SU-DHL-6 (cell line): ENCODE measurements at regions not wholly inside any gene's neighbourhood (a gene's known extent, or its start where the extent isn't known, plus 50 kb on each side); places are given as distances from the start of the nearest gene placed in this dataset.

Experiments used
- EZH2phosphoT487 ChIP-seq: fragments of 200-600 bp; sonication (generic), shearing (Covaris generic); conservative IDR thresholded peaks from 2 replicates; pipeline ENCODE4 v1.6.1; 2018; ENCODE audit warnings: mild to moderate bottlenecking, antibody characterized with exemption, low read length, moderate library complexity, mixed read lengths
- TF ChIP-seq, protein P1 (sequence below): fragments of 200-600 bp; sonication (generic); IDR thresholded peaks from one replicate; pipeline ENCODE4 v1.5.1; 2017; ENCODE audit warnings: antibody characterized with exemption, mild to moderate bottlenecking, low read length, moderate library complexity; ENCODE audit not compliant: insufficient read depth, poor library complexity, severe bottlenecking

DNA sequence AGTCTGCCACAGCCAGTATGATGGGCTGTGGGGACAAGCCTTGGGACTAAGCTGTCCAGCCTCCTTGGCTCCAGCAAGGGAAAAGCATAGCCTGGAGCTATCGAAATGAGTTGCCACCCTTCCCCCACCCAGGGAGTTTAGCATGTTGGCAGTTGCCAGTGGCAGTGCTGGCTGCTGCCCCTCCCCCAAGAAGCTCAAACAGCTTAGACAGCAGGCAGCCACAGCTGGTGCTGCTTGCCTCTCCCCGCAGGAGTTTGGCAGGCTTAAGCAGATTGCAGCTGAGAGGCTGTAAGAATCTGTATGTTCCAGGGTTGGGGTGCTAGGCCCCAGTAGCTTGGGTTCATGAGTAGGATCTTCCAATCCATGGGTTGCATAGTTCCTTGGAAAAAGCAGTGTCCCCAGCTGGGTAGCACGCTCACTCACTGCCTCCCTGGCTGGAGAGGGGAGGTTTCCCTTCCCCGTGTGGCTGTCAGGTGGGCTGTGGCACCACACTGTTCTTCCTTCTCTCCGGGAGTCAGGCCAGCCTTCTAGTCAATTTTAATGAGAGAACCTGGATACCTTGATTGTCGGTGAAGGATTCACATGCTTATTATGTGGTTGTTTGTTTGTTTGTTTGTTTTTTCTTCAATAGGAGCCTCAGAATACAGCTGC is 506.1 kb downstream of the CDH11 start:
- TF ChIP-seq, protein P1, sequence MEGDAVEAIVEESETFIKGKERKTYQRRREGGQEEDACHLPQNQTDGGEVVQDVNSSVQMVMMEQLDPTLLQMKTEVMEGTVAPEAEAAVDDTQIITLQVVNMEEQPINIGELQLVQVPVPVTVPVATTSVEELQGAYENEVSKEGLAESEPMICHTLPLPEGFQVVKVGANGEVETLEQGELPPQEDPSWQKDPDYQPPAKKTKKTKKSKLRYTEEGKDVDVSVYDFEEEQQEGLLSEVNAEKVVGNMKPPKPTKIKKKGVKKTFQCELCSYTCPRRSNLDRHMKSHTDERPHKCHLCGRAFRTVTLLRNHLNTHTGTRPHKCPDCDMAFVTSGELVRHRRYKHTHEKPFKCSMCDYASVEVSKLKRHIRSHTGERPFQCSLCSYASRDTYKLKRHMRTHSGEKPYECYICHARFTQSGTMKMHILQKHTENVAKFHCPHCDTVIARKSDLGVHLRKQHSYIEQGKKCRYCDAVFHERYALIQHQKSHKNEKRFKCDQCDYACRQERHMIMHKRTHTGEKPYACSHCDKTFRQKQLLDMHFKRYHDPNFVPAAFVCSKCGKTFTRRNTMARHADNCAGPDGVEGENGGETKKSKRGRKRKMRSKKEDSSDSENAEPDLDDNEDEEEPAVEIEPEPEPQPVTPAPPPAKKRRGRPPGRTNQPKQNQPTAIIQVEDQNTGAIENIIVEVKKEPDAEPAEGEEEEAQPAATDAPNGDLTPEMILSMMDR = no peak
- TF ChIP-seq EZH2phosphoT487 = no peak
